ENCODE measurements at regions not wholly inside any gene's neighbourhood (a gene's known extent, or its start where the extent isn't known, plus 50 kb on each side); places are given as distances from the start of the nearest gene placed in this dataset.

- H4K8ac ChIP-seq (ENCODE audit: low read depth in 2 of 2, low read length in 2 of 2) = no peak overlapping the region
- TF ChIP-seq MXI1 (IDR thresholded peaks at IDR 0.05; ENCODE audit: borderline replicate concordance, low read depth, low read length) (no peak), POLR2A (IDR thresholded peaks at IDR 0.05; ENCODE audit: low read depth, low read length) (no peak), ELK1 (IDR thresholded peaks at IDR 0.05; ENCODE audit: borderline replicate concordance, low read depth, low read length) (no peak), RCOR1 (IDR thresholded peaks at IDR 0.05; ENCODE audit: insufficient replicate concordance, low read length) (no peak), USF2 (IDR thresholded peaks at IDR 0.05; ENCODE audit: low read depth, low read length) (no peak), CEBPB (IDR thresholded peaks at IDR 0.05; ENCODE audit: low read depth, low read length) (no peak), MAZ (IDR thresholded peaks at IDR 0.05; ENCODE audit: borderline replicate concordance, low read depth, low read length) (no peak)
- H2BK20ac ChIP-seq (ENCODE audit: low read depth, low read length) = no peak overlapping the region
- H2AFZ ChIP-seq (replicated peaks; ENCODE audit: low read length, poor library complexity) = no peak overlapping the region
- intact Hi-C loops (cut with micrococcal nuclease) (no loop called here), dilution Hi-C loops (cut with HindIII; ENCODE audit: low sequenced_read_pairs, unreplicated experiment) (no loop called here), in situ Hi-C loops (cut with MboI; ENCODE audit: low sequenced_read_pairs) (no loop called here)
- no TSS peak for BruUV-seq (replicated peaks)
- H3K9me1 ChIP-seq (ENCODE audit: insufficient read depth, low read length) = no peaks in the 10 kb centered on the region
- H3K23ac ChIP-seq (ENCODE audit: low read depth, low read length) = no peak overlapping the region
- no peak overlapping the region for H3K4me2 ChIP-seq (ENCODE audit: low read depth, low read length)
- no peak for ATAC-seq (ENCODE audit: low read depth)
- no peaks in the 10 kb centered on the region for H3K79me1 ChIP-seq (ENCODE audit: low read depth in 1 of 2, low read length in 2 of 2)
- WGBS, 2 experiments (ENCODE audit: extremely low coverage in 2 of 2, insufficient read length in 1 of 2) = no CpG with 5 or more reads among the region's 5 CpGs
- H3K4me3 ChIP-seq (ENCODE audit: insufficient read depth, low read depth, low read length) = no peak overlapping the region
- ChIA-PET POLR2A (ENCODE audit: unreplicated experiment) (no interaction called here), CTCF (no interaction called here)
- H3K27me3 ChIP-seq (ENCODE audit: control insufficient read depth, insufficient read depth, low read length) = no peaks in the 10 kb centered on the region
- DNase-seq = no peak
- H3K9ac ChIP-seq (ENCODE audit: low read depth, low read length) = no peak overlapping the region
- no peaks in the 10 kb centered on the region for H4K20me1 ChIP-seq (ENCODE audit: insufficient read depth, low read length)
- no peak overlapping the region for H3K18ac ChIP-seq (ENCODE audit: low read depth, low read length)
- no peak overlapping the region for H3K14ac ChIP-seq (replicated peaks; ENCODE audit: low read depth, low read length)
- H3K36me3 ChIP-seq (ENCODE audit: control insufficient read depth, insufficient read depth, low read length) = no peaks in the 10 kb centered on the region
- H2BK15ac ChIP-seq (ENCODE audit: low read depth, low read length) = no peak overlapping the region
- H3K56ac ChIP-seq (ENCODE audit: extremely low read depth, insufficient read depth, low read length) = no peak overlapping the region
- H4K91ac ChIP-seq (ENCODE audit: insufficient read depth, low read depth, low read length) = no peak overlapping the region
- H4K5ac ChIP-seq (ENCODE audit: low read depth, low read length) = no peak overlapping the region
- no peak overlapping the region for H2AK5ac ChIP-seq (ENCODE audit: low read depth, low read length)
- no peak overlapping the region for H3K4ac ChIP-seq (ENCODE audit: low read depth, low read length)
- no peak overlapping the region for H3K27ac ChIP-seq (ENCODE audit: insufficient read depth, low read length)
- no peak overlapping the region for H2BK120ac ChIP-seq (ENCODE audit: low read depth, low read length)
- no peaks in the 10 kb centered on the region for H3K9me3 ChIP-seq (ENCODE audit: control insufficient read depth, insufficient read depth, low read length)
- H2BK5ac ChIP-seq (ENCODE audit: low read depth, low read length, poor library complexity, severe bottlenecking) = no peak overlapping the region
- H2AK9ac ChIP-seq (replicated peaks; ENCODE audit: low read depth, low read length, poor library complexity) = no peak overlapping the region
- H3K4me1 ChIP-seq (ENCODE audit: control insufficient read depth, insufficient read depth, low read length) = no peaks in the 10 kb centered on the region
Measured at GRCh38 chr9:2461892-2462291, 159.7 kb upstream of the VLDLR start.

All from IMR-90 (cell line).